ENCODE measurements at regions not wholly inside any gene's neighbourhood (a gene's known extent, or its start where the extent isn't known, plus 50 kb on each side); places are given as distances from the start of the nearest gene placed in this dataset.

GRCh38 chr18:27414682-27415081 is 229.6 kb upstream of the CHST9 start:
- Histone ChIP-seq H3K4me1 (peaks cover 0 to 11% (median 0%) of the 10 kb centered on the region in 4 donors), H3K4me3 (no peak overlapping the region), H3K27me3 (no peaks in the 10 kb centered on the region), H3K27ac (no peak overlapping the region), H3K9me3 (no peaks in the 10 kb centered on the region), H3K36me3 (no peaks in the 10 kb centered on the region)
- 38 to 70% (median 44%) methylated on average over 1 of the region's 1 CpG for WGBS, 5 donors
- no peak for DNase-seq
- TF ChIP-seq CTCF (IDR thresholded peaks at IDR 0.05) (no peak), POLR2A (IDR thresholded peaks at IDR 0.05) (no peak), EP300 (IDR thresholded peaks at IDR 0.05) (no peak), POLR2AphosphoS5 (IDR thresholded peaks at IDR 0.05) (no peak)
- intact Hi-C loops (cut with DNase I; ENCODE audit: low total_unique reads): no loop called here

- Histone ChIP-seq H3K4me3 (no peak overlapping the region), H3K36me3 (no peaks in the 10 kb centered on the region), H3K9me3 (no peaks in the 10 kb centered on the region), H3K27ac (no peak overlapping the region), H3K4me1 (peaks cover 0 to 11% (median 0%) of the 10 kb centered on the region in 4 donors), H3K27me3 (no peaks in the 10 kb centered on the region)
- TF ChIP-seq POLR2AphosphoS5 (IDR thresholded peaks at IDR 0.05): no peak
- peak in 1 of 2 donors; percentile 64 for DNase-seq
- 48 to 67% (median 54%) methylated on average over 7 of the region's 7 CpGs for WGBS, 5 donors
- intact Hi-C loops (cut with DNase I; ENCODE audit: low total_unique reads): no loop called here
Observed at GRCh38 chr18:27413495-27414401, 228.6 kb upstream of the CHST9 start.

GRCh38 chr18:27412556-27412955 is 227.4 kb upstream of the CHST9 start:
- intact Hi-C loops (cut with DNase I; ENCODE audit: low total_unique reads): no loop called here
- no peaks in the 10 kb centered on the region for H3K36me3 ChIP-seq
- H3K4me1 ChIP-seq: peaks cover 0 to 11% (median 0%) of the 10 kb centered on the region in 4 donors
- H3K27me3 ChIP-seq: no peaks in the 10 kb centered on the region
- 42 to 65% (median 59%) methylated on average over 1 of the region's 1 CpG for WGBS, 5 donors
- no peaks in the 10 kb centered on the region for H3K9me3 ChIP-seq
- no peak overlapping the region for H3K27ac ChIP-seq
- TF ChIP-seq CTCF (IDR thresholded peaks at IDR 0.05) (no peak), EP300 (IDR thresholded peaks at IDR 0.05) (no peak), POLR2AphosphoS5 (IDR thresholded peaks at IDR 0.05) (no peak), POLR2A (IDR thresholded peaks at IDR 0.05) (no peak)
- no peak for DNase-seq
- no peak overlapping the region for H3K4me3 ChIP-seq

GRCh38 chr18:27411911-27412310 is 226.8 kb upstream of the CHST9 start:
- TF ChIP-seq POLR2AphosphoS5 (IDR thresholded peaks at IDR 0.05) (no peak), POLR2A (IDR thresholded peaks at IDR 0.05) (no peak), EP300 (IDR thresholded peaks at IDR 0.05) (no peak), CTCF (IDR thresholded peaks at IDR 0.05) (no peak)
- Histone ChIP-seq H3K27ac (no peak overlapping the region), H3K4me3 (no peak overlapping the region), H3K9me3 (no peaks in the 10 kb centered on the region), H3K4me1 (peaks cover 0 to 11% (median 0%) of the 10 kb centered on the region in 4 donors), H3K27me3 (no peaks in the 10 kb centered on the region), H3K36me3 (no peaks in the 10 kb centered on the region)
- 29 to 49% (median 42%) methylated on average over 2 of the region's 2 CpGs for WGBS, 5 donors
- DNase-seq: peak in 1 of 2 donors; percentile 41
- intact Hi-C loops (cut with DNase I; ENCODE audit: low total_unique reads): no loop called here

GRCh38 chr18:27411013-27411412 is 225.9 kb upstream of the CHST9 start:
- 69 to 95% (median 87%) methylated on average over 1 of the region's 1 CpG for WGBS, 5 donors
- no peak for TF ChIP-seq POLR2A (IDR thresholded peaks at IDR 0.05)
- intact Hi-C loops (cut with DNase I; ENCODE audit: low total_unique reads): no loop called here
- DNase-seq: no peak
- Histone ChIP-seq H3K27ac (no peak overlapping the region), H3K4me3 (no peak overlapping the region), H3K9me3 (no peaks in the 10 kb centered on the region), H3K36me3 (no peaks in the 10 kb centered on the region), H3K4me1 (peaks cover 0 to 11% (median 0%) of the 10 kb centered on the region in 4 donors), H3K27me3 (no peaks in the 10 kb centered on the region)
